WTC11 (cell line): ENCODE measurements at regions not wholly inside any gene's neighbourhood (a gene's known extent, or its start where the extent isn't known, plus 50 kb on each side); places are given as distances from the start of the nearest gene placed in this dataset.

Experiments used
- ATAC-seq: fragments of 200-7000 bp; cut with Tn5 transposase; 2 replicates; pipeline ENCODE4 v1.10.0; 2021; ENCODE audit warnings: mild to moderate bottlenecking, moderate library complexity
- CTCF ChIA-PET: fragments of 300-600 bp; sonication (Branson Sonifier 250); formaldehyde crosslinking; loops from one replicate; lab custom pipeline; 2021; ENCODE audit warnings: antibody characterized with exemption; lab: Charles Lee
- POLR2A ChIA-PET: fragments of 350-600 bp; sonication (Branson Sonifier 250); formaldehyde crosslinking; loops from one replicate; lab custom pipeline; 2021; ENCODE audit warnings: antibody characterized with exemption; lab: Charles Lee
- DNase-seq: peaks from one replicate; pipeline ENCODE4 v3.0.0; 2021; ENCODE audit warnings: low spot score
- H3K27ac Mint-ChIP-seq: 2 replicates; pipeline ENCODE4 v1.8.0; 2021; ENCODE audit warnings: mixed read lengths
- H3K27me3 Mint-ChIP-seq: 2 replicates; pipeline ENCODE4 v1.8.0; 2021; ENCODE audit warnings: low read depth, mild to moderate bottlenecking, moderate library complexity, mixed read lengths
- H3K36me3 Mint-ChIP-seq: 2 replicates; pipeline ENCODE4 v1.8.0; 2021; ENCODE audit warnings: mixed read lengths
- H3K4me1 Mint-ChIP-seq: 2 replicates; pipeline ENCODE4 v1.8.0; 2022; ENCODE audit warnings: mixed read lengths
- H3K4me3 Mint-ChIP-seq: 2 replicates; pipeline ENCODE4 v1.8.0; 2021; ENCODE audit warnings: mild to moderate bottlenecking, moderate library complexity, mixed read lengths
- H3K9me3 Mint-ChIP-seq: 2 replicates; pipeline ENCODE4 v1.8.0; 2021; ENCODE audit warnings: mixed read lengths
- ESRRA ChIP-seq: sonication (generic); formaldehyde crosslinking; IDR thresholded peaks from 2 replicates; pipeline ENCODE4 v1.8.1; 2022; ENCODE audit warnings: mild to moderate bottlenecking, missing genetic modification reagents, borderline replicate concordance
- FOXP1 ChIP-seq: sonication (generic); formaldehyde crosslinking; IDR thresholded peaks from 2 replicates; pipeline ENCODE4 v1.8.0; 2022; ENCODE audit warnings: missing genetic modification reagents, mild to moderate bottlenecking, moderate library complexity, borderline replicate concordance
- GABPB1 ChIP-seq: sonication (generic); formaldehyde crosslinking; IDR thresholded peaks from 2 replicates; pipeline ENCODE4 v1.8.1; 2023; ENCODE audit warnings: mild to moderate bottlenecking, missing genetic modification reagents
- IRF2 ChIP-seq: sonication (generic); formaldehyde crosslinking; IDR thresholded peaks from 2 replicates; pipeline ENCODE4 v1.8.0; 2022; ENCODE audit warnings: low read depth, missing genetic modification reagents, borderline replicate concordance
- MAX ChIP-seq: sonication (generic); formaldehyde crosslinking; IDR thresholded peaks from 2 replicates; pipeline ENCODE4 v1.8.0; 2022; ENCODE audit warnings: mild to moderate bottlenecking, missing genetic modification reagents
- MYBL2 ChIP-seq: sonication (generic); formaldehyde crosslinking; IDR thresholded peaks from 2 replicates; pipeline ENCODE4 v1.8.1; 2023; ENCODE audit warnings: mild to moderate bottlenecking, moderate library complexity, missing genetic modification reagents
- OVOL2 ChIP-seq: fragments of 250-450 bp; sonication (Bioruptor Pico); IDR thresholded peaks from 2 replicates; pipeline ENCODE4 v1.9.0; 2021; ENCODE audit warnings: mild to moderate bottlenecking, borderline replicate concordance
- RORB ChIP-seq: fragments of 250-450 bp; sonication (Bioruptor Pico); IDR thresholded peaks from 2 replicates; pipeline ENCODE4 v1.9.0; 2021; ENCODE audit warnings: mild to moderate bottlenecking
- SMAD3 ChIP-seq: sonication (generic); formaldehyde crosslinking; IDR thresholded peaks from 2 replicates; pipeline ENCODE4 v1.8.0; 2022; ENCODE audit warnings: missing genetic modification reagents, mild to moderate bottlenecking, borderline replicate concordance
- USF2 ChIP-seq: sonication (generic); formaldehyde crosslinking; IDR thresholded peaks from 2 replicates; pipeline ENCODE4 v1.8.1; 2023; ENCODE audit warnings: mild to moderate bottlenecking, missing genetic modification reagents, moderate library complexity
- ZBTB43 ChIP-seq: sonication (generic); formaldehyde crosslinking; IDR thresholded peaks from 2 replicates; pipeline ENCODE4 v1.8.1; 2023; ENCODE audit warnings: mild to moderate bottlenecking, missing genetic modification reagents
- ZNF263 ChIP-seq: sonication (generic); formaldehyde crosslinking; IDR thresholded peaks from 2 replicates; pipeline ENCODE4 v1.8.1; 2022; ENCODE audit warnings: low read depth, mild to moderate bottlenecking, moderate library complexity, missing genetic modification reagents
- ZNF512 ChIP-seq: sonication (generic); formaldehyde crosslinking; IDR thresholded peaks from 2 replicates; pipeline ENCODE4 v1.8.1; 2022; ENCODE audit warnings: missing genetic modification reagents, borderline replicate concordance
- ZNF671 ChIP-seq: fragments of 250-450 bp; sonication (Bioruptor Pico); IDR thresholded peaks from 2 replicates; pipeline ENCODE4 v1.8.0; 2021; ENCODE audit warnings: mild to moderate bottlenecking
- TF ChIP-seq, protein P1 (sequence below): sonication (generic); formaldehyde crosslinking; IDR thresholded peaks from 2 replicates; pipeline ENCODE4 v1.8.0; 2022; ENCODE audit warnings: mild to moderate bottlenecking, missing genetic modification reagents
- TF ChIP-seq, protein P2 (sequence below): sonication (generic); formaldehyde crosslinking; conservative IDR thresholded peaks from 2 replicates; pipeline ENCODE4 v1.8.1; 2023; ENCODE audit warnings: mild to moderate bottlenecking, low read depth, missing genetic modification reagents, moderate library complexity
- TF ChIP-seq, protein P3 (sequence below): fragments of 250-450 bp; sonication (Bioruptor Pico); IDR thresholded peaks from 2 replicates; pipeline ENCODE4 v1.9.0; 2021; ENCODE audit warnings: moderate library complexity, mild to moderate bottlenecking, inconsistent platforms, borderline replicate concordance

- TF ChIP-seq ZNF512 (no peak), MAX (CRISPR knock-in tag) (no peak), RORB (no peak), USF2 (CRISPR knock-in tag) (no peak), ZBTB43 (CRISPR knock-in tag) (no peak), ZNF671 (no peak), MYBL2 (CRISPR knock-in tag) (no peak)
These were observed 91.9 kb upstream of the TMEM45B start (continued) for GRCh38 chr11:129723761-129724162.

- DNase-seq (no peak), ATAC-seq (no peak)
- TF ChIP-seq OVOL2 (CRISPR knock-in tag): no peak
- no peak for TF ChIP-seq IRF2 (CRISPR knock-in tag)
- TF ChIP-seq ESRRA (CRISPR knock-in tag): no peak
- TF ChIP-seq, protein P1, sequence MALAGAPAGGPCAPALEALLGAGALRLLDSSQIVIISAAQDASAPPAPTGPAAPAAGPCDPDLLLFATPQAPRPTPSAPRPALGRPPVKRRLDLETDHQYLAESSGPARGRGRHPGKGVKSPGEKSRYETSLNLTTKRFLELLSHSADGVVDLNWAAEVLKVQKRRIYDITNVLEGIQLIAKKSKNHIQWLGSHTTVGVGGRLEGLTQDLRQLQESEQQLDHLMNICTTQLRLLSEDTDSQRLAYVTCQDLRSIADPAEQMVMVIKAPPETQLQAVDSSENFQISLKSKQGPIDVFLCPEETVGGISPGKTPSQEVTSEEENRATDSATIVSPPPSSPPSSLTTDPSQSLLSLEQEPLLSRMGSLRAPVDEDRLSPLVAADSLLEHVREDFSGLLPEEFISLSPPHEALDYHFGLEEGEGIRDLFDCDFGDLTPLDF (CRISPR knock-in tag): no peak
- TF ChIP-seq SMAD3 (CRISPR knock-in tag): no peak
- no peak for TF ChIP-seq ZNF671
- no peak for TF ChIP-seq FOXP1
- ChIA-PET CTCF (interaction anchor here (1.5 kb wide), 1 partner anchor 29 kb away, joined by 6 read pairs; no protein-coding TSS in a partner anchor), POLR2A (no interaction called here)
- Mint-ChIP-seq H3K36me3 (no peaks in the 10 kb centered on the region), H3K27ac (no peak overlapping the region), H3K9me3 (no peaks in the 10 kb centered on the region), H3K4me1 (no peaks in the 10 kb centered on the region), H3K27me3 (no peaks in the 10 kb centered on the region), H3K4me3 (no peak overlapping the region)
These were observed 90.8 kb upstream of the TMEM45B start for GRCh38 chr11:129724866-129725265.

DNA sequence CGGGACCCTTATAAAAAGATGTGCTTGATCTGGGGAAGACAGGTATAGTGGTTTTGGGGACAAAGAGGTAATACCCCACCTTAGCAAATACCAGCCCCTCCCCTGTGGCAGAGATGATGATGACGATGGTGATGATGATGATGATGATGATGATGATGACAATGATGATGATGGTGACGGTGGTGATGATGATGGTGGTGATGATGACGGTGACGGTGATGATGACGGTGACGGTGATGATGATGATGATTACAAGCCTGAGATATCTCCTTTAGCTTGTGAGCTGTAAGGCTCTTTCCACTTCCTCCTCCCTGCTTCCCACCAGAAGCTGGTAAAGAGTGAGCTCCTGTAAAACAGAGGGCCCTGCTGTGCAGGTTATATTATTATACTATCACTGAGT, 89.5 kb upstream of the TMEM45B start:
- Mint-ChIP-seq H3K27me3 (no peaks in the 10 kb centered on the region), H3K4me1 (no peaks in the 10 kb centered on the region), H3K27ac (no peak overlapping the region), H3K9me3 (no peaks in the 10 kb centered on the region), H3K4me3 (no peak overlapping the region), H3K36me3 (no peaks in the 10 kb centered on the region)
- TF ChIP-seq, protein P2, sequence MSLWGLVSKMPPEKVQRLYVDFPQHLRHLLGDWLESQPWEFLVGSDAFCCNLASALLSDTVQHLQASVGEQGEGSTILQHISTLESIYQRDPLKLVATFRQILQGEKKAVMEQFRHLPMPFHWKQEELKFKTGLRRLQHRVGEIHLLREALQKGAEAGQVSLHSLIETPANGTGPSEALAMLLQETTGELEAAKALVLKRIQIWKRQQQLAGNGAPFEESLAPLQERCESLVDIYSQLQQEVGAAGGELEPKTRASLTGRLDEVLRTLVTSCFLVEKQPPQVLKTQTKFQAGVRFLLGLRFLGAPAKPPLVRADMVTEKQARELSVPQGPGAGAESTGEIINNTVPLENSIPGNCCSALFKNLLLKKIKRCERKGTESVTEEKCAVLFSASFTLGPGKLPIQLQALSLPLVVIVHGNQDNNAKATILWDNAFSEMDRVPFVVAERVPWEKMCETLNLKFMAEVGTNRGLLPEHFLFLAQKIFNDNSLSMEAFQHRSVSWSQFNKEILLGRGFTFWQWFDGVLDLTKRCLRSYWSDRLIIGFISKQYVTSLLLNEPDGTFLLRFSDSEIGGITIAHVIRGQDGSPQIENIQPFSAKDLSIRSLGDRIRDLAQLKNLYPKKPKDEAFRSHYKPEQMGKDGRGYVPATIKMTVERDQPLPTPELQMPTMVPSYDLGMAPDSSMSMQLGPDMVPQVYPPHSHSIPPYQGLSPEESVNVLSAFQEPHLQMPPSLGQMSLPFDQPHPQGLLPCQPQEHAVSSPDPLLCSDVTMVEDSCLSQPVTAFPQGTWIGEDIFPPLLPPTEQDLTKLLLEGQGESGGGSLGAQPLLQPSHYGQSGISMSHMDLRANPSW (CRISPR knock-in tag): no peak
- no peak for TF ChIP-seq ZNF263 (CRISPR knock-in tag)
- TF ChIP-seq GABPB1: no peak
- TF ChIP-seq, protein P3, sequence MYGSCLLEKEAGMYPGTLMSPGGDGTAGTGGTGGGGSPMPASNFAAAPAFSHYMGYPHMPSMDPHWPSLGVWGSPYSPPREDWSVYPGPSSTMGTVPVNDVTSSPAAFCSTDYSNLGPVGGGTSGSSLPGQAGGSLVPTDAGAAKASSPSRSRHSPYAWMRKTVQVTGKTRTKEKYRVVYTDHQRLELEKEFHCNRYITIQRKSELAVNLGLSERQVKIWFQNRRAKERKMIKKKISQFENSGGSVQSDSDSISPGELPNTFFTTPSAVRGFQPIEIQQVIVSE: no peak
- ChIA-PET POLR2A (no interaction called here), CTCF (interaction anchor here (0.6 to 1.5 kb wide), 5 partner anchors 13 to 409 kb away, joined by 3 to 6 read pairs (median 3); partner anchors contain the start of gene BARX2)
- DNase-seq: no peak
- ATAC-seq: no peak
